Caco-2 (cell line): ENCODE measurements at regions not wholly inside any gene's neighbourhood (a gene's known extent, or its start where the extent isn't known, plus 50 kb on each side); places are given as distances from the start of the nearest gene placed in this dataset.

Experiments
- BruUV-seq: library from RNA; stranded (reverse); fragments of 400-500 nt; replicated peaks from 2 replicates; lab custom pipeline; 2021; lab: Mats Ljungman, UMichigan
- CTCF ChIA-PET: fragments of 300-600 bp; sonication (Branson Sonifier 250); formaldehyde crosslinking; loops from one replicate; lab custom pipeline; 2022; ENCODE audit warnings: antibody characterized with exemption; lab: Charles Lee
- POLR2A ChIA-PET: fragments of 300-600 bp; sonication (Branson Sonifier 250); formaldehyde crosslinking; loops from one replicate; lab custom pipeline; 2022; ENCODE audit warnings: antibody characterized with exemption; lab: Charles Lee
- DNase-seq, 2 experiments: peaks; one replicate each; pipeline versions ENCODE4 v3.0.0 to v3.0.0-alpha.2; 2020 to 2022
- H3K27me3 ChIP-seq: replicated peaks from 2 replicates; pipeline ENCODE4 v1.6.0; 2011; ENCODE audit warnings: low read length; ENCODE audit not compliant: control insufficient read depth, insufficient read depth
- H3K36me3 ChIP-seq: 2 replicates; pipeline ENCODE4 v1.5.1; 2011; ENCODE audit warnings: low read length; ENCODE audit not compliant: control insufficient read depth, insufficient read depth
- H3K4me1 ChIP-seq: fragments of 250-450 bp; sonication (Bioruptor Pico); 2 replicates; pipeline ENCODE4 v1.5.1; 2020; ENCODE audit warnings: mild to moderate bottlenecking
- H3K4me3 ChIP-seq: 2 replicates; pipeline ENCODE4 v1.5.1; 2011; ENCODE audit warnings: low read depth, mild to moderate bottlenecking, control low read depth, low read length
- H3K9me3 ChIP-seq: fragments of 250-450 bp; sonication (Bioruptor Pico); 2 replicates; pipeline ENCODE4 v1.5.1; 2020; ENCODE audit warnings: mild to moderate bottlenecking, moderate library complexity
- H3K27ac Mint-ChIP-seq: one replicate; pipeline ENCODE4 v1.8.0; 2022; ENCODE audit warnings: mixed read lengths; ENCODE audit not compliant: unreplicated experiment
- H3K27me3 Mint-ChIP-seq: one replicate; pipeline ENCODE4 v1.8.0; 2022; ENCODE audit warnings: mixed read lengths; ENCODE audit not compliant: insufficient read depth, unreplicated experiment
- H3K36me3 Mint-ChIP-seq: one replicate; pipeline ENCODE4 v1.8.0; 2022; ENCODE audit warnings: mild to moderate bottlenecking, mixed read lengths; ENCODE audit not compliant: insufficient read depth, unreplicated experiment
- H3K4me1 Mint-ChIP-seq: one replicate; pipeline ENCODE4 v1.8.0; 2022; ENCODE audit warnings: low read depth, mixed read lengths; ENCODE audit not compliant: unreplicated experiment
- H3K4me3 Mint-ChIP-seq: one replicate; pipeline ENCODE4 v1.8.0; 2022; ENCODE audit warnings: mild to moderate bottlenecking, moderate library complexity, mixed read lengths; ENCODE audit not compliant: unreplicated experiment
- H3K9me3 Mint-ChIP-seq: one replicate; pipeline ENCODE4 v1.8.0; 2022; ENCODE audit warnings: mixed read lengths; ENCODE audit not compliant: unreplicated experiment
- CTCF ChIP-seq, 2 experiments: fragments of 200-600 bp in 1 of 2; IDR thresholded peaks; 1 replicate in 1 of 2; 2 replicates in 1 of 2; pipeline versions ENCODE4 v1.5.1 to v1.8.0; 2011 to 2022; ENCODE audit warnings: antibody characterized with exemption in 1 of 2, control low read depth in 1 of 2, inconsistent platforms in 1 of 2, low read depth in 1 of 2, low read length in 1 of 2, mild to moderate bottlenecking in 1 of 2, moderate library complexity in 1 of 2; ENCODE audit not compliant: insufficient read depth in 1 of 2, severe bottlenecking in 1 of 2, unreplicated experiment in 1 of 2
- intact Hi-C: fragments of 100-400 bp; cut with micrococcal nuclease; formaldehyde crosslinking; loops from one replicate; pipeline ENCODE4 v1.10.0; 2022; ENCODE audit not compliant: unreplicated experiment

- Histone ChIP-seq H3K36me3 (no peaks in the 10 kb centered on the region), H3K9me3 (no peaks in the 10 kb centered on the region), H3K4me1 (no peaks in the 10 kb centered on the region), H3K27me3 (no peaks in the 10 kb centered on the region), H3K4me3 (no peak overlapping the region)
- ChIA-PET POLR2A (no interaction called here), CTCF (no interaction called here)
- Mint-ChIP-seq H3K9me3 (no peaks in the 10 kb centered on the region), H3K27ac (no peak overlapping the region), H3K27me3 (no peaks in the 10 kb centered on the region), H3K36me3 (no peaks in the 10 kb centered on the region), H3K4me1 (no peaks in the 10 kb centered on the region), H3K4me3 (no peak overlapping the region)
- DNase-seq, result no peak
- intact Hi-C loops, result no loop called here
- no TSS peak for BruUV-seq
- TF ChIP-seq CTCF (IDR thresholded peaks at IDR 0.05; ENCODE audit: insufficient read depth in 1 of 2, low read depth in 1 of 2, low read length in 1 of 2, severe bottlenecking in 1 of 2, unreplicated experiment in 1 of 2), result no peak
Observed at GRCh38 chr13:86559901-86560300, 760.7 kb upstream of the SLITRK6 start.

- Mint-ChIP-seq H3K4me3 (no peak overlapping the region), H3K36me3 (no peaks in the 10 kb centered on the region), H3K4me1 (no peaks in the 10 kb centered on the region), H3K9me3 (no peaks in the 10 kb centered on the region), H3K27ac (no peak overlapping the region), H3K27me3 (no peaks in the 10 kb centered on the region)
- no TSS peak for BruUV-seq
- no peak for TF ChIP-seq CTCF (IDR thresholded peaks at IDR 0.05; ENCODE audit: insufficient read depth in 1 of 2, low read depth in 1 of 2, low read length in 1 of 2, severe bottlenecking in 1 of 2, unreplicated experiment in 1 of 2)
- H3K36me3 ChIP-seq, result no peaks in the 10 kb centered on the region
- H3K9me3 ChIP-seq, result no peaks in the 10 kb centered on the region
- H3K4me1 ChIP-seq, result no peaks in the 10 kb centered on the region
- no peak overlapping the region for H3K4me3 ChIP-seq
- CTCF ChIA-PET, result no interaction called here
- H3K27me3 ChIP-seq, result no peaks in the 10 kb centered on the region
- POLR2A ChIA-PET, result no interaction called here
- DNase-seq, result no peak
- intact Hi-C loops, result no loop called here
Observed at GRCh38 chr13:86562866-86563265, 763.6 kb upstream of the SLITRK6 start.

DNA sequence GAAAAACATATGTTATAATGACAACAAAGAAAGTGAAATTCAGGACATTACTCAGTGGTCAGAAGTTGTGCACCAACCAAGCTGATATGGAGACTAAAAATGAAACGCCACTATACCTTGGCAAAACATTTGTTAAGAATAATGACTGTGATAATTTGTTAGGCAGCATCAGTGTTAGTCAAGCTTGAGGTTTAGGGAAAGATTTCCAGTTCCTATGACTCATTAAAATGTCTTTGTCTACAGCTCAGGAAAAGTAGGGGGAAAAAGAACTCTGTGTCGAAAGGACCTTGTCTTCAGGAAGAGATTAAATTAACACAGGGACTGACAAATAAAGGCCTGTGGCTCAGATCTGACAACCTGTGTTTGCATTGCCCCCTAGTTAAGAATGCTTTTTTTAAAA is 764.1 kb upstream of the SLITRK6 start:
- no peak for TF ChIP-seq CTCF (IDR thresholded peaks at IDR 0.05; ENCODE audit: insufficient read depth in 1 of 2, low read depth in 1 of 2, low read length in 1 of 2, severe bottlenecking in 1 of 2, unreplicated experiment in 1 of 2)
- H3K27ac Mint-ChIP-seq, result no peak overlapping the region
- Histone ChIP-seq H3K9me3 (no peaks in the 10 kb centered on the region), H3K4me1 (no peaks in the 10 kb centered on the region), H3K4me3 (no peak overlapping the region), H3K27me3 (no peaks in the 10 kb centered on the region), H3K36me3 (no peaks in the 10 kb centered on the region)
- H3K36me3 Mint-ChIP-seq, result no peaks in the 10 kb centered on the region
- POLR2A ChIA-PET, result no interaction called here
- H3K4me3 Mint-ChIP-seq, result no peak overlapping the region
- H3K4me1 Mint-ChIP-seq, result no peaks in the 10 kb centered on the region
- DNase-seq, result no peak
- intact Hi-C loops, result no loop called here
- no peaks in the 10 kb centered on the region for H3K9me3 Mint-ChIP-seq
- no peaks in the 10 kb centered on the region for H3K27me3 Mint-ChIP-seq
- CTCF ChIA-PET, result no interaction called here
- no TSS peak for BruUV-seq
